WTC11 (cell line): ENCODE measurements at regions not wholly inside any gene's neighbourhood (a gene's known extent, or its start where the extent isn't known, plus 50 kb on each side); places are given as distances from the start of the nearest gene placed in this dataset.

ENCODE experiments used
- ATAC-seq: fragments of 200-7000 bp; cut with Tn5 transposase; 2 replicates; pipeline ENCODE4 v1.10.0; 2021; ENCODE audit warnings: mild to moderate bottlenecking, moderate library complexity
- CTCF ChIA-PET: fragments of 300-600 bp; sonication (Branson Sonifier 250); formaldehyde crosslinking; loops from one replicate; lab custom pipeline; 2021; ENCODE audit warnings: antibody characterized with exemption; lab: Charles Lee
- POLR2A ChIA-PET: fragments of 350-600 bp; sonication (Branson Sonifier 250); formaldehyde crosslinking; loops from one replicate; lab custom pipeline; 2021; ENCODE audit warnings: antibody characterized with exemption; lab: Charles Lee
- DNase-seq: peaks from one replicate; pipeline ENCODE4 v3.0.0; 2021; ENCODE audit warnings: low spot score
- H3K27ac Mint-ChIP-seq: 2 replicates; pipeline ENCODE4 v1.8.0; 2021; ENCODE audit warnings: mixed read lengths
- H3K27me3 Mint-ChIP-seq: 2 replicates; pipeline ENCODE4 v1.8.0; 2021; ENCODE audit warnings: low read depth, mild to moderate bottlenecking, moderate library complexity, mixed read lengths
- H3K36me3 Mint-ChIP-seq: 2 replicates; pipeline ENCODE4 v1.8.0; 2021; ENCODE audit warnings: mixed read lengths
- H3K4me1 Mint-ChIP-seq: 2 replicates; pipeline ENCODE4 v1.8.0; 2022; ENCODE audit warnings: mixed read lengths
- H3K4me3 Mint-ChIP-seq: 2 replicates; pipeline ENCODE4 v1.8.0; 2021; ENCODE audit warnings: mild to moderate bottlenecking, moderate library complexity, mixed read lengths
- H3K9me3 Mint-ChIP-seq: 2 replicates; pipeline ENCODE4 v1.8.0; 2021; ENCODE audit warnings: mixed read lengths
- ARID4B ChIP-seq: sonication (generic); formaldehyde crosslinking; IDR thresholded peaks from 2 replicates; pipeline ENCODE4 v1.8.0; 2023; ENCODE audit warnings: missing genetic modification reagents, mild to moderate bottlenecking, borderline replicate concordance
- CBFB ChIP-seq: sonication (generic); formaldehyde crosslinking; IDR thresholded peaks from 2 replicates; pipeline ENCODE4 v1.8.1; 2022; ENCODE audit warnings: mild to moderate bottlenecking, low read depth, missing genetic modification reagents
- CREM ChIP-seq: sonication (generic); formaldehyde crosslinking; IDR thresholded peaks from 2 replicates; pipeline ENCODE4 v1.8.1; 2022; ENCODE audit warnings: mild to moderate bottlenecking, missing genetic modification reagents, moderate library complexity
- ERG ChIP-seq: fragments of 250-450 bp; sonication (Bioruptor Pico); IDR thresholded peaks from 2 replicates; pipeline ENCODE4 v1.8.0; 2021; ENCODE audit warnings: mild to moderate bottlenecking
- ESRRA ChIP-seq: sonication (generic); formaldehyde crosslinking; IDR thresholded peaks from 2 replicates; pipeline ENCODE4 v1.8.1; 2022; ENCODE audit warnings: mild to moderate bottlenecking, missing genetic modification reagents, borderline replicate concordance
- FOXJ3 ChIP-seq: sonication (generic); formaldehyde crosslinking; IDR thresholded peaks from 2 replicates; pipeline ENCODE4 v1.9.0; 2021; ENCODE audit warnings: missing genetic modification reagents, mild to moderate bottlenecking, borderline replicate concordance
- FOXP1 ChIP-seq: sonication (generic); formaldehyde crosslinking; IDR thresholded peaks from 2 replicates; pipeline ENCODE4 v1.8.0; 2022; ENCODE audit warnings: missing genetic modification reagents, mild to moderate bottlenecking, moderate library complexity, borderline replicate concordance
- HMGA2 ChIP-seq: fragments of 250-450 bp; sonication (Bioruptor Pico); IDR thresholded peaks from 2 replicates; pipeline ENCODE4 v1.4.0; 2021; ENCODE audit warnings: mild to moderate bottlenecking, moderate library complexity
- JUN ChIP-seq: sonication (generic); formaldehyde crosslinking; IDR thresholded peaks from 2 replicates; pipeline ENCODE4 v1.8.0; 2023; ENCODE audit warnings: mild to moderate bottlenecking, missing genetic modification reagents
- MXD4 ChIP-seq: fragments of 250-450 bp; sonication (Bioruptor Pico); IDR thresholded peaks from 2 replicates; pipeline ENCODE4 v1.8.0; 2021; ENCODE audit warnings: mild to moderate bottlenecking, moderate library complexity, borderline replicate concordance
- RELA ChIP-seq: sonication (generic); formaldehyde crosslinking; IDR thresholded peaks from 2 replicates; pipeline ENCODE4 v1.8.1; 2022; ENCODE audit warnings: missing genetic modification reagents, mild to moderate bottlenecking, borderline replicate concordance
- SMAD3 ChIP-seq: sonication (generic); formaldehyde crosslinking; IDR thresholded peaks from 2 replicates; pipeline ENCODE4 v1.8.0; 2022; ENCODE audit warnings: missing genetic modification reagents, mild to moderate bottlenecking, borderline replicate concordance
- SMAD4 ChIP-seq: sonication (generic); formaldehyde crosslinking; IDR thresholded peaks from 2 replicates; pipeline ENCODE4 v1.8.0; 2022; ENCODE audit warnings: mild to moderate bottlenecking, missing genetic modification reagents
- SOX15 ChIP-seq: fragments of 250-450 bp; sonication (Bioruptor Pico); IDR thresholded peaks from 2 replicates; pipeline ENCODE4 v1.9.0; 2021; ENCODE audit warnings: mild to moderate bottlenecking
- USF1 ChIP-seq: sonication (generic); formaldehyde crosslinking; IDR thresholded peaks from 2 replicates; pipeline ENCODE4 v1.8.0; 2022; ENCODE audit warnings: mild to moderate bottlenecking, missing genetic modification reagents
- ZBTB21 ChIP-seq: sonication (generic); formaldehyde crosslinking; IDR thresholded peaks from 2 replicates; pipeline ENCODE4 v1.8.1; 2023; ENCODE audit warnings: mild to moderate bottlenecking, missing genetic modification reagents, borderline replicate concordance
- ZNF317 ChIP-seq: sonication (generic); formaldehyde crosslinking; IDR thresholded peaks from 2 replicates; pipeline ENCODE4 v1.8.1; 2023; ENCODE audit warnings: low read depth, mild to moderate bottlenecking, moderate library complexity, missing genetic modification reagents, borderline replicate concordance
- ZNF423 ChIP-seq: fragments of 250-450 bp; sonication (Bioruptor Pico); IDR thresholded peaks from 2 replicates; pipeline ENCODE4 v2.1.2; 2022; ENCODE audit warnings: mild to moderate bottlenecking, moderate library complexity
- ZNF671 ChIP-seq: fragments of 250-450 bp; sonication (Bioruptor Pico); IDR thresholded peaks from 2 replicates; pipeline ENCODE4 v1.8.0; 2021; ENCODE audit warnings: mild to moderate bottlenecking

GRCh38 chr2:834233-834632, 116.4 kb upstream of the SNTG2 start (continued):
- TF ChIP-seq ARID4B (CRISPR knock-in tag): no peak

GRCh38 chr2:833180-833579, 117.5 kb upstream of the SNTG2 start:
- CTCF ChIA-PET: no interaction called here
- Mint-ChIP-seq H3K27ac (no peak overlapping the region), H3K36me3 (no peaks in the 10 kb centered on the region), H3K9me3 (peaks cover 8% of the 10 kb centered on the region; the same call in 1 of the 2 replicates), H3K27me3 (peaks cover 42% of the 10 kb centered on the region), H3K4me1 (peaks cover 26% of the 10 kb centered on the region), H3K4me3 (no peak overlapping the region)
- no peak for ATAC-seq
- TF ChIP-seq ERG (CRISPR knock-in tag) (no peak), USF1 (CRISPR knock-in tag) (no peak), JUN (CRISPR knock-in tag) (no peak), CREM (no peak), FOXP1 (no peak), RELA (CRISPR knock-in tag) (no peak), SOX15 (CRISPR knock-in tag) (no peak)
- DNase-seq: no peak
- POLR2A ChIA-PET: no interaction called here

GRCh38 chr2:832635-833034, 118.0 kb upstream of the SNTG2 start:
- Mint-ChIP-seq H3K36me3 (no peaks in the 10 kb centered on the region), H3K4me1 (peaks cover 26% of the 10 kb centered on the region), H3K27me3 (peaks cover 46% of the 10 kb centered on the region), H3K4me3 (no peak overlapping the region), H3K9me3 (peaks cover 8% of the 10 kb centered on the region; the same call in 1 of the 2 replicates), H3K27ac (no peak overlapping the region)
- ATAC-seq: no peak
- no peak for DNase-seq
- POLR2A ChIA-PET: no interaction called here
- TF ChIP-seq SMAD4 (CRISPR knock-in tag) (no peak), HMGA2 (CRISPR knock-in tag) (no peak), ESRRA (no peak), FOXJ3 (CRISPR knock-in tag) (no peak), ZNF671 (CRISPR knock-in tag) (no peak), CBFB (no peak), SOX15 (CRISPR knock-in tag) (no peak), SMAD3 (CRISPR knock-in tag) (no peak), MXD4 (no peak), ZNF317 (CRISPR knock-in tag) (no peak), ZBTB21 (CRISPR knock-in tag) (no peak), ZNF423 (CRISPR knock-in tag) (no peak)
- CTCF ChIA-PET: no interaction called here
